ENCODE measurements at regions not wholly inside any gene's neighbourhood (a gene's known extent, or its start where the extent isn't known, plus 50 kb on each side); places are given as distances from the start of the nearest gene placed in this dataset.

- Histone ChIP-seq H3K27ac (ENCODE audit: low read length) (no peak overlapping the region), H3K36me3 (ENCODE audit: control insufficient read depth, insufficient read depth, low read length) (no peaks in the 10 kb centered on the region), H3K4me3 (ENCODE audit: low read depth in 2 of 2, low read length in 2 of 2) (no peak overlapping the region), H3K9me3 (ENCODE audit: control insufficient read depth, insufficient read depth, low read depth, low read length) (no peaks in the 10 kb centered on the region), H3K4me1 (ENCODE audit: control insufficient read depth, insufficient read depth, low read length) (peaks cover 4% of the 10 kb centered on the region; the same call in 1 of the 2 replicates), H3K27me3 (ENCODE audit: control insufficient read depth, insufficient read depth, low read length) (no peaks in the 10 kb centered on the region)
- DNase-seq (ENCODE audit: low read depth, low spot score), result no peak
- ATAC-seq, result no peak
- in situ Hi-C loops (cut with HindIII; ENCODE audit: low pct_unique_long_range_greater_than_20kb, low sequenced_read_pairs) (no loop called here), intact Hi-C loops (cut with micrococcal nuclease; ENCODE audit: unreplicated experiment) (no loop called here)
- ChIA-PET CTCF (no interaction called here), POLR2A (no interaction called here)
- BruUV-seq (replicated peaks), result no TSS peak
- TF ChIP-seq CTCF (IDR thresholded peaks at IDR 0.05), result no peak
- no peak for TF ChIP-seq TCF7L2 (IDR thresholded peaks at IDR 0.05; ENCODE audit: low read depth, low read length)
- TF ChIP-seq, protein P1, sequence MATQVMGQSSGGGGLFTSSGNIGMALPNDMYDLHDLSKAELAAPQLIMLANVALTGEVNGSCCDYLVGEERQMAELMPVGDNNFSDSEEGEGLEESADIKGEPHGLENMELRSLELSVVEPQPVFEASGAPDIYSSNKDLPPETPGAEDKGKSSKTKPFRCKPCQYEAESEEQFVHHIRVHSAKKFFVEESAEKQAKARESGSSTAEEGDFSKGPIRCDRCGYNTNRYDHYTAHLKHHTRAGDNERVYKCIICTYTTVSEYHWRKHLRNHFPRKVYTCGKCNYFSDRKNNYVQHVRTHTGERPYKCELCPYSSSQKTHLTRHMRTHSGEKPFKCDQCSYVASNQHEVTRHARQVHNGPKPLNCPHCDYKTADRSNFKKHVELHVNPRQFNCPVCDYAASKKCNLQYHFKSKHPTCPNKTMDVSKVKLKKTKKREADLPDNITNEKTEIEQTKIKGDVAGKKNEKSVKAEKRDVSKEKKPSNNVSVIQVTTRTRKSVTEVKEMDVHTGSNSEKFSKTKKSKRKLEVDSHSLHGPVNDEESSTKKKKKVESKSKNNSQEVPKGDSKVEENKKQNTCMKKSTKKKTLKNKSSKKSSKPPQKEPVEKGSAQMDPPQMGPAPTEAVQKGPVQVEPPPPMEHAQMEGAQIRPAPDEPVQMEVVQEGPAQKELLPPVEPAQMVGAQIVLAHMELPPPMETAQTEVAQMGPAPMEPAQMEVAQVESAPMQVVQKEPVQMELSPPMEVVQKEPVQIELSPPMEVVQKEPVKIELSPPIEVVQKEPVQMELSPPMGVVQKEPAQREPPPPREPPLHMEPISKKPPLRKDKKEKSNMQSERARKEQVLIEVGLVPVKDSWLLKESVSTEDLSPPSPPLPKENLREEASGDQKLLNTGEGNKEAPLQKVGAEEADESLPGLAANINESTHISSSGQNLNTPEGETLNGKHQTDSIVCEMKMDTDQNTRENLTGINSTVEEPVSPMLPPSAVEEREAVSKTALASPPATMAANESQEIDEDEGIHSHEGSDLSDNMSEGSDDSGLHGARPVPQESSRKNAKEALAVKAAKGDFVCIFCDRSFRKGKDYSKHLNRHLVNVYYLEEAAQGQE (IDR thresholded peaks at IDR 0.05; ENCODE audit: insufficient read depth in 1 of 2, low read depth in 2 of 2, low read length in 1 of 2), result no peak
- TF ChIP-seq POLR2AphosphoS5 (IDR thresholded peaks at IDR 0.05; ENCODE audit: low read depth, low read length), result no peak
- TF ChIP-seq SIN3A (IDR thresholded peaks at IDR 0.05; ENCODE audit: borderline replicate concordance, insufficient read depth, low read depth, low read length), result no peak
These were observed 118.3 kb upstream of the CD82 start for GRCh38 chr11:44446996-44447771.

DNA sequence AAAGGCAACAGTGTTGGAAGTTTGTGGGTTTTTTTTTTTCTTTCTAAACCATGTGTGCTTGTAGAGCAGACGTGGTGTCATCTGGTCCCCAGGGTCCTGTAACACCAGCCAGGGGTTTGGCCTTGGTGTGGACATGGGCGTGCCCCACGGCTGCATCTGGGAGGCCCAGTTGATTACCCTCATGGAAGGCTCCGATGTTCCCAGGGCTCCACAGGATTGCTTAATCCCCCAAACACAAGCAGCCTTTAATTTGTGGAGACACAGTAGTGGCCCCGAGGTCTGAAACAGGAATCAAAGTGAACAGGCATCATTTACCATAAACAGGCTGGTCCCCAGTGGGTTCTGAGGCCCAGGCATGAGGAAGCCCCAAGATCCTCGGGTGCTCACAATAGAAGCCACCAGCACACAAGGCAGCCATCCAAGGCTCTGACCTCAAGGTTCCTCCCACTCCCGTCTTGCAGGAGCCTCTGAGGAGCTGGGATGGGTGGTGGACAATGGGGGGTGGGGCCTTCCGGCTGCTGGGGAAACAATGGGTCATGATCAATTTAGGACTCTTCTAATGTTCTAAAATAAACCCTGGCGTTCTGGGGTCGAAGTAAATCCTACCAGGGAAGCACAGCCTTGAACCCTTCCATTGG, 115.0 kb upstream of the CD82 start:
- no peak for ATAC-seq
- H3K27me3 ChIP-seq (ENCODE audit: control insufficient read depth, insufficient read depth, low read length), result no peaks in the 10 kb centered on the region
- TF ChIP-seq POLR2AphosphoS5 (IDR thresholded peaks at IDR 0.05; ENCODE audit: low read depth, low read length) (no peak), SIN3A (IDR thresholded peaks at IDR 0.05; ENCODE audit: borderline replicate concordance, insufficient read depth, low read depth, low read length) (no peak), CTCF (IDR thresholded peaks at IDR 0.05) (no peak), TCF7L2 (IDR thresholded peaks at IDR 0.05; ENCODE audit: low read depth, low read length) (no peak)
- TF ChIP-seq, protein P1 (IDR thresholded peaks at IDR 0.05; ENCODE audit: insufficient read depth in 1 of 2, low read depth in 2 of 2, low read length in 1 of 2), result no peak
- DNase-seq (ENCODE audit: low read depth, low spot score), result no peak
- in situ Hi-C loops (cut with HindIII; ENCODE audit: low pct_unique_long_range_greater_than_20kb, low sequenced_read_pairs), result no loop called here
- H3K4me1 ChIP-seq (ENCODE audit: control insufficient read depth, insufficient read depth, low read length), result peaks cover 4% of the 10 kb centered on the region; the same call in 1 of the 2 replicates
- no peak overlapping the region for H3K4me3 ChIP-seq (ENCODE audit: low read depth in 2 of 2, low read length in 2 of 2)
- no peaks in the 10 kb centered on the region for H3K36me3 ChIP-seq (ENCODE audit: control insufficient read depth, insufficient read depth, low read length)
- ChIA-PET POLR2A (no interaction called here), CTCF (interaction anchor here (0.7 kb wide), 1 partner anchor 52 kb away, joined by 8 read pairs; no protein-coding TSS in a partner anchor)
- BruUV-seq (replicated peaks), result no TSS peak
- H3K27ac ChIP-seq (ENCODE audit: low read length), result no peak overlapping the region
- no peaks in the 10 kb centered on the region for H3K9me3 ChIP-seq (ENCODE audit: control insufficient read depth, insufficient read depth, low read depth, low read length)
- intact Hi-C loops (cut with micrococcal nuclease; ENCODE audit: unreplicated experiment), result loop anchor here (5.0 kb wide), 1 partner anchor 328 kb away; no protein-coding TSS in a partner anchor

All from Panc1 (cell line).